ENCODE measurements at regions not wholly inside any gene's neighbourhood (a gene's known extent, or its start where the extent isn't known, plus 50 kb on each side); places are given as distances from the start of the nearest gene placed in this dataset.

GRCh38 chr3:67719333-67719732, 64.9 kb upstream of the SUCLG2 start (continued):
- TF ChIP-seq, protein P1, sequence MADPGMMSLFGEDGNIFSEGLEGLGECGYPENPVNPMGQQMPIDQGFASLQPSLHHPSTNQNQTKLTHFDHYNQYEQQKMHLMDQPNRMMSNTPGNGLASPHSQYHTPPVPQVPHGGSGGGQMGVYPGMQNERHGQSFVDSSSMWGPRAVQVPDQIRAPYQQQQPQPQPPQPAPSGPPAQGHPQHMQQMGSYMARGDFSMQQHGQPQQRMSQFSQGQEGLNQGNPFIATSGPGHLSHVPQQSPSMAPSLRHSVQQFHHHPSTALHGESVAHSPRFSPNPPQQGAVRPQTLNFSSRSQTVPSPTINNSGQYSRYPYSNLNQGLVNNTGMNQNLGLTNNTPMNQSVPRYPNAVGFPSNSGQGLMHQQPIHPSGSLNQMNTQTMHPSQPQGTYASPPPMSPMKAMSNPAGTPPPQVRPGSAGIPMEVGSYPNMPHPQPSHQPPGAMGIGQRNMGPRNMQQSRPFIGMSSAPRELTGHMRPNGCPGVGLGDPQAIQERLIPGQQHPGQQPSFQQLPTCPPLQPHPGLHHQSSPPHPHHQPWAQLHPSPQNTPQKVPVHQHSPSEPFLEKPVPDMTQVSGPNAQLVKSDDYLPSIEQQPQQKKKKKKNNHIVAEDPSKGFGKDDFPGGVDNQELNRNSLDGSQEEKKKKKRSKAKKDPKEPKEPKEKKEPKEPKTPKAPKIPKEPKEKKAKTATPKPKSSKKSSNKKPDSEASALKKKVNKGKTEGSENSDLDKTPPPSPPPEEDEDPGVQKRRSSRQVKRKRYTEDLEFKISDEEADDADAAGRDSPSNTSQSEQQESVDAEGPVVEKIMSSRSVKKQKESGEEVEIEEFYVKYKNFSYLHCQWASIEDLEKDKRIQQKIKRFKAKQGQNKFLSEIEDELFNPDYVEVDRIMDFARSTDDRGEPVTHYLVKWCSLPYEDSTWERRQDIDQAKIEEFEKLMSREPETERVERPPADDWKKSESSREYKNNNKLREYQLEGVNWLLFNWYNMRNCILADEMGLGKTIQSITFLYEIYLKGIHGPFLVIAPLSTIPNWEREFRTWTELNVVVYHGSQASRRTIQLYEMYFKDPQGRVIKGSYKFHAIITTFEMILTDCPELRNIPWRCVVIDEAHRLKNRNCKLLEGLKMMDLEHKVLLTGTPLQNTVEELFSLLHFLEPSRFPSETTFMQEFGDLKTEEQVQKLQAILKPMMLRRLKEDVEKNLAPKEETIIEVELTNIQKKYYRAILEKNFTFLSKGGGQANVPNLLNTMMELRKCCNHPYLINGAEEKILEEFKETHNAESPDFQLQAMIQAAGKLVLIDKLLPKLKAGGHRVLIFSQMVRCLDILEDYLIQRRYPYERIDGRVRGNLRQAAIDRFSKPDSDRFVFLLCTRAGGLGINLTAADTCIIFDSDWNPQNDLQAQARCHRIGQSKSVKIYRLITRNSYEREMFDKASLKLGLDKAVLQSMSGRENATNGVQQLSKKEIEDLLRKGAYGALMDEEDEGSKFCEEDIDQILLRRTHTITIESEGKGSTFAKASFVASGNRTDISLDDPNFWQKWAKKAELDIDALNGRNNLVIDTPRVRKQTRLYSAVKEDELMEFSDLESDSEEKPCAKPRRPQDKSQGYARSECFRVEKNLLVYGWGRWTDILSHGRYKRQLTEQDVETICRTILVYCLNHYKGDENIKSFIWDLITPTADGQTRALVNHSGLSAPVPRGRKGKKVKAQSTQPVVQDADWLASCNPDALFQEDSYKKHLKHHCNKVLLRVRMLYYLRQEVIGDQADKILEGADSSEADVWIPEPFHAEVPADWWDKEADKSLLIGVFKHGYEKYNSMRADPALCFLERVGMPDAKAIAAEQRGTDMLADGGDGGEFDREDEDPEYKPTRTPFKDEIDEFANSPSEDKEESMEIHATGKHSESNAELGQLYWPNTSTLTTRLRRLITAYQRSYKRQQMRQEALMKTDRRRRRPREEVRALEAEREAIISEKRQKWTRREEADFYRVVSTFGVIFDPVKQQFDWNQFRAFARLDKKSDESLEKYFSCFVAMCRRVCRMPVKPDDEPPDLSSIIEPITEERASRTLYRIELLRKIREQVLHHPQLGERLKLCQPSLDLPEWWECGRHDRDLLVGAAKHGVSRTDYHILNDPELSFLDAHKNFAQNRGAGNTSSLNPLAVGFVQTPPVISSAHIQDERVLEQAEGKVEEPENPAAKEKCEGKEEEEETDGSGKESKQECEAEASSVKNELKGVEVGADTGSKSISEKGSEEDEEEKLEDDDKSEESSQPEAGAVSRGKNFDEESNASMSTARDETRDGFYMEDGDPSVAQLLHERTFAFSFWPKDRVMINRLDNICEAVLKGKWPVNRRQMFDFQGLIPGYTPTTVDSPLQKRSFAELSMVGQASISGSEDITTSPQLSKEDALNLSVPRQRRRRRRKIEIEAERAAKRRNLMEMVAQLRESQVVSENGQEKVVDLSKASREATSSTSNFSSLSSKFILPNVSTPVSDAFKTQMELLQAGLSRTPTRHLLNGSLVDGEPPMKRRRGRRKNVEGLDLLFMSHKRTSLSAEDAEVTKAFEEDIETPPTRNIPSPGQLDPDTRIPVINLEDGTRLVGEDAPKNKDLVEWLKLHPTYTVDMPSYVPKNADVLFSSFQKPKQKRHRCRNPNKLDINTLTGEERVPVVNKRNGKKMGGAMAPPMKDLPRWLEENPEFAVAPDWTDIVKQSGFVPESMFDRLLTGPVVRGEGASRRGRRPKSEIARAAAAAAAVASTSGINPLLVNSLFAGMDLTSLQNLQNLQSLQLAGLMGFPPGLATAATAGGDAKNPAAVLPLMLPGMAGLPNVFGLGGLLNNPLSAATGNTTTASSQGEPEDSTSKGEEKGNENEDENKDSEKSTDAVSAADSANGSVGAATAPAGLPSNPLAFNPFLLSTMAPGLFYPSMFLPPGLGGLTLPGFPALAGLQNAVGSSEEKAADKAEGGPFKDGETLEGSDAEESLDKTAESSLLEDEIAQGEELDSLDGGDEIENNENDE (IDR thresholded peaks at IDR 0.05; ENCODE audit: insufficient replicate concordance, low read length) = no peak
